ENCODE measurements at regions not wholly inside any gene's neighbourhood (a gene's known extent, or its start where the extent isn't known, plus 50 kb on each side); places are given as distances from the start of the nearest gene placed in this dataset.
"Not testable (repeated sequence)": the region's sequence is repeated elsewhere in the genome, so short reads cannot be mapped to it uniquely, and the experiment has no call there.

DNA sequence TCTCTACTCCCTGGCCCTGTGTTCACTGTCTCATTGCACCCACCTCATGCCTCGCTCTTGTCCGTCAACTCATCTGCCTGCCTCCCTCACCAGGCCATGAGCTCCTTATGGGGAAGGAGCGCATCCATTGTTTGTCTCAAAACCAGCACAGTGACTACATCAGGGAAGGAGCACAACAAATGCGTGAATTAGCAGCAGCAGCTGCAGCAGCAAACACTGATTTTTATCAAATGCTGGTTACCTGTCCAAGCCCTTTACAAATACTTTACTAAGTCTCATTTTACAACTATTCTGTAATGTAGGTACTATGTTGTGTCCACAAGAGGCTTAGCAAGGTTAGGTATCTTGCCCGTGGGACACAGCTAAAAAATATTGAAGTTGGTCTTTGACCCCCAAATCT, 85.9 kb upstream of the PLET1 start:
- DNase-seq (ENCODE audit: low spot score in 2 of 2) (no peak), ATAC-seq (no peak)
- Mint-ChIP-seq H3K27ac (no peak overlapping the region), H3K9me3 (no peaks in the 10 kb centered on the region), H3K36me3 (no peaks in the 10 kb centered on the region)

DNA sequence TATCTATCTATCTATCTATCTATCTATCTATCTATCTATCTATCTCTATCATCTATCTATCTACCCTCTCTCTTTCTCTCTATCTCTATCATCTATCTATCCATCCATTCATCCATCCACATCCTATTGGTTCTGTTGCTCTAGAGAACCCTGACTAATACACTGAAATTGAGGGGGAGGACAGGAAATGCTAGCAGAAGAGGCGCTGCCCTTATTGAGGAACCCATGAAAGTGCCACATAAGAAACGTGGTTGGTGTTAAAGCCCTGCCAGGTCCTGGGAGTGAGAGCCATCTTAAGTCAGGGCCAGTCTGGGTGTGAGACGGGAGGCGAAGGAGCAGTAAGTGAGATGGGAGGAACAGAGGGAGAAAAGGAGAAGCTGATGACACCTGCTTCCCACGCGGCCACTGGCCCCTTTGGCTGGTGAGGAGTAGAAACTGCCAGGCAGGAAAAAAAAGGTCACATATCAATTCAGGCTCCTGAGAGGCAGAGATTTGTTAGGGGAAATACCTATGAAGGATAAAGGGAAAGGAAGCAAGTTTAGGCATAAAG, 87.9 kb upstream of the PLET1 start:
- Mint-ChIP-seq H3K27ac (peak overlapping the region in 1 of 2 donors; percentile 65), H3K36me3 (no peaks in the 10 kb centered on the region), H3K9me3 (no peaks in the 10 kb centered on the region)
- ATAC-seq (no peak), DNase-seq (ENCODE audit: low spot score in 2 of 2) (no peak)

DNA sequence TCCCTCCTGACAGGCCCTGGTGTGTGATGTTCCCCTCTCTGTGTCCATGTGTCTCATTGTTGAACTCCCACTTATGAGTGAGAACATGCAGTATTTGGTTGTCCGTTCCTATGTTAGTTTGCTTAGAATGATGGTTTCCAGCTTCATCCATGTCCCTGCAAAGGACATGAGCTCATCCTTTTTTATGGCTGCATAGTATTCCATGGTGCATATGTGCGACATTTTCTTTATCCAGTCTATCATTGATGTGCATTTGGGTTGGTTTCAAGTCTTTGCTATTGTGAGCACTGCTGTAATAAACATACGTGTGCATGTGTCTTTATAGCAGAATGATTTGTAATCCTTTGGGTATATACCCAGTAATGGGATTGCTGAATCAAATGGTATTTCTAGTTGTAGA, 90.8 kb upstream of the PLET1 start:
- H3K36me3 Mint-ChIP-seq; H3K9me3 Mint-ChIP-seq; DNase-seq (ENCODE audit: low spot score in 2 of 2); H3K27ac Mint-ChIP-seq; ATAC-seq: not testable (repeated sequence)

DNA sequence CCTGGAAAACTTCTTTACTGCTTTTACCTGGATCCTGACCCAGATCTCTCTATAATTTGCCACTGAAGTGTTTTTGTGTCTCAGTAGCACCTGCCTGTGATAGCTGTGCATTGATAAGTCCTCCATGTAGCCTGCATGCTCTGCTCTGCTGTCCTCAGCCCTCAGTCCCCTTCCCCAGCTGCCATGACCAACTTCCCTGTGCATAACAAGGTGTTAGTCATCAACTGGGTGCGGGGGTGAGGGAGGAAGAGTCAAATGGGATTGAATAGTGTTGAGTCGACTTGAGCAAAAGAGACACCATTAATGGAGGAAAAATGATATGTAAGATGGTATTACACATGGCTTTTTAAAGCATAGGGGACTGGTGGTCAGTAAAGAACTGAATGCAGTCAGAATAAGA, 92.2 kb upstream of the PLET1 start:
- Mint-ChIP-seq H3K36me3 (peaks cover 0 to 6% of the 10 kb centered on the region in 2 donors), H3K9me3 (peaks cover 0 to 8% of the 10 kb centered on the region in 2 donors), H3K27ac (no peak overlapping the region)
- DNase-seq (ENCODE audit: low spot score in 2 of 2), result no peak
- ATAC-seq, result no peak

DNA sequence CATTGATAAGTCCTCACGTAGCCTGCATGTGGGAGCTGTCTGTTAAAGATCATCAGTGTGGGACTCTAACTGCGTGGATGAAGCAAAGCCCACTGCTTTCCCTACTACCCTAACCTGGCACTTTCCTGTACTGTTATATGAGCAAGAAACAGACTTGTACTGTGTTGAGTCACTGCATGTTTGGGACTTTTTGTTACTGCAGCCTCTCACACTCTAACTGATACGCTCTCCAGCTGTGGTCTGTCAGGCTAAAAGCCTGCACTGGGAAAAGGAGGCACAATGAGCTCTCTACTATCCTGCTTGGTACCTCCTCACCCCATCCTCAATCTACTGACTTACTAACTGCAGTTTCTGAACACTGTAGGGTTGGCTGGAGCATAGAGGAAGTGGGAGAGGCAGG, 93.7 kb upstream of the PLET1 start:
- Mint-ChIP-seq H3K9me3 (peaks cover 0 to 8% of the 10 kb centered on the region in 2 donors), H3K36me3 (peaks cover 0 to 6% of the 10 kb centered on the region in 2 donors), H3K27ac (no peak overlapping the region)
- peak in 1 of 2 donors; percentile 14 for ATAC-seq
- DNase-seq (ENCODE audit: low spot score in 2 of 2), result no peak

DNA sequence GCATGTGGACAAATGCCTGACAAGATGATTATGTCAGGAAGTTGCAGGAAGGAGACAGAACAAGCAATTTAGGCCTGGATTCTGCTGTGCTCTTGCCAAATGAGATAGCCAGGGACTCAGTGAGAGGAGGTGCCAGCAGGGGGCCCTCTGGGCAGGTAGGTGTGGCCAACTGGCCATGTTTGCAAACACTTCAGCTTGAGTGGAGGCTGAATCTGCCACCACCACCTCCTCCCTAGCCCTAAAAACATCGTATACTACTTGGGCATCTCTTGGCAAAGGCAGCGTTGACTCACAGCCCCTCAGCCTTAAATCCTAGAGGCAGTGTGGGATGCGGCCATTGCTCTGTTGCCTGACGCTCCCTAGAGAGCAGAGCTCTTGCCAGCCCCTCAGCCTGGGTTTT, 95.1 kb upstream of the PLET1 start:
- DNase-seq (ENCODE audit: low spot score in 2 of 2), result no peak
- Mint-ChIP-seq H3K36me3 (peaks cover 0 to 6% of the 10 kb centered on the region in 2 donors), H3K9me3 (peaks cover 0 to 8% of the 10 kb centered on the region in 2 donors), H3K27ac (no peak overlapping the region)
- ATAC-seq, result no peak

DNA sequence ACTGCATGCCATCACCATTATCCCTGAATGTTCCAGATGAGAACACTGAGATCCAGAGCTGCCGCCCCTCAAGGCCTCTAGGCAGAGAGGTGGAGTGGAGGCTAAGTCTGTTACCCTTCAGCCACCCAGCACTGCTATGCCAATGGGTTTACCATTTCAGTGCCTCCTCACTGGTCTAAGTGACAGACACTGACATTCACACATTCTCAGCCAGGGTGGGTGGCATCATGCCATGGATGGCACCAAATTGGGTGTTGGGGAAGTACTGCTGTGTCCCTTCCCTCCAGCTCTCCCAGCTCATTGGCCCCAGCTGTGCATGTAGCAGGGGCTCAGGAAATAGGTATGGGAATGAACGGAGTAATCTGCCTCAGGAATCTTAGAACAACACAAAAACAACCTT, 96.8 kb upstream of the PLET1 start:
- Mint-ChIP-seq H3K36me3 (peaks cover 0 to 6% of the 10 kb centered on the region in 2 donors), H3K27ac (no peak overlapping the region), H3K9me3 (peaks cover 0 to 8% of the 10 kb centered on the region in 2 donors)
- ATAC-seq (no peak), DNase-seq (ENCODE audit: low spot score in 2 of 2) (no peak)

DNA sequence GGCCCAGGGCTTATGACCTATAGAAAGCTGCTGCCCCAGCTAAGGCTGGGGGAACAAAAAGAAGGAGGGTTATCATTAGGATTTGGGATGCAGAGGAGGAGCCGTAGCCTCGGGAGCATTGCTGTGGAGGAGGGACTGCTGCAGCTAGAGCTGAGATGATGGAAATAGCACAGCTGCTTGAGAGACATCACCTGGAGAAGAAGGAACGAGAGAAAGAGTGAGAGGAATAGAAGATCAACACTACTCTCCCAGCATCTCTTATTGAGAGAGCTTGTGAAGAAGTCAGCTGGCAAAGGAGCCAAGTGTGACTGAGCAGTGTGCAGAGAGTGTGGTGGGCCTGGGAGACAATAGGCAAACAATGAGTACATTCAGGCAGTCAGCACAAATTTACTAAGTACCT, 100.7 kb upstream of the PLET1 start:
- Mint-ChIP-seq H3K9me3 (no peaks in the 10 kb centered on the region), H3K36me3 (no peaks in the 10 kb centered on the region), H3K27ac (peak overlapping the region in 1 of 2 donors; percentile 70)
- no peak for DNase-seq (ENCODE audit: low spot score in 2 of 2)
- no peak for ATAC-seq

DNA sequence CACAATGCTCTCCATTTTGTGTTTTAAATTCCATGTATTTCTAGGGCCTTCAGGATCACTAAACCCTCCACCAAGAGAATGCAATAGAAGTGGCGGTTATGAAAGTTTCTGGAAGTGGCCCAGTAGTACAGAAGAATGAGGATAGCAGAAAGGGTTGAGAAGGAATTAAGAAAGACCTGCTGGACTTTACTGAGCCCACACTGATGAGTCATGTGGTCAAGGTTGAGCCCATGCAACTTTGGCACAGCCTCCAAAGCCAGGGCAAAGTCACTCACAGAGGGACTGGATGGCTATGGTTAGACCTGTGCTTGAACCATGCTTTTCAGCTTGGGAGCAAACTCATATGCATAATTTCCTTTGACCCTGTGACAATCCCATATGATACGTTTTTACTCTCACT, 102.9 kb upstream of the PLET1 start:
- no peaks in the 10 kb centered on the region for H3K9me3 Mint-ChIP-seq
- no peak for DNase-seq (ENCODE audit: low spot score in 2 of 2)
- ATAC-seq, result no peak
- no peak overlapping the region for H3K27ac Mint-ChIP-seq
- H3K36me3 Mint-ChIP-seq, result no peaks in the 10 kb centered on the region

DNA sequence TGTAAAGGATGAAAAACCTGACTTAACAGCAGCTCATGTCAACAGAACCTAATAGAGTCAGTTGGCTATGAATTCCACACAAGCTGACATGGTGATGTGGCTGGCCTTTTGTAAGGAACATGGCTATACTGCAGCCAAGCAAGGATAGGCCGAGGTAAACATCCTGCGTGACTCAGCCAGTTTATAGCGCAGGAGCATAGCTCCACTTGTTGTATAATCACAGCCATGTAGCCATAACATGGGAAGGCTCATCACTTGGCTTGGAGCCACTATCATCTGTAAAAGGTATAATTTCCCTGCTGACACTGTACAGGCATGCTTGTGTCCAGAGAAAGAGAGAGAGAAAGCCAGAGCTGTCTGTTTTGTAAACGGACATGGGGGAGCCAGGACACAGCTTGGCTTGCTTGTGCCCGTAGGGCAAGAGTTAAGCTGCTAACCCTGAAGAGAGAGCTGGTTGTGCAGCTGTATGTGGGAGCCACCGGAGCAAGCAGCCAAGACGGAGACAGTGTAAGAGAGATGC, 104.4 kb upstream of the PLET1 start:
- ATAC-seq (no peak), DNase-seq (ENCODE audit: low spot score in 2 of 2) (no peak)
- Mint-ChIP-seq H3K9me3 (no peaks in the 10 kb centered on the region), H3K27ac (peak overlapping the region in 1 of 2 donors; percentile 33), H3K36me3 (no peaks in the 10 kb centered on the region)

DNA sequence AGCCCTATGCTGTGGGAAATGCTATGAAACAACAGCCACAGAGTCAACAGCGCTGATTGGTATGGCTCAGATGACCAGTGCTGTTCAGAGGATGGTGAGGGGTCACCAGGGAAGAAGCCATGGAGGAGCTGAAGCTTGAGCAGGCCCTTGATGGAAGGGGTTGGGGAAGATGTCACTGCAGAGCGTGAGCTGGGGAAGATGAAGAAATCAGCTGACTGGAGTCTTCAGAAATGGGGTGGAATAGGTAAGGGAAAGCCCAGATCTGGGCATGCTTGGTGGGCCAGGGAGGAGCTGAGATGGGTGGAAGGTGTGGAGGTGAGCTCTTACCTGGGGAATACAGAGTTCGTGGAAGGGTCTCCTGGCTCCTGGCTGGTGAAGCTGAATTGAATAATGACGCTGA, 105.4 kb upstream of the PLET1 start:
- peak overlapping the region in 1 of 2 donors; percentile 9 for H3K27ac Mint-ChIP-seq
- no peaks in the 10 kb centered on the region for H3K9me3 Mint-ChIP-seq
- DNase-seq (ENCODE audit: low spot score in 2 of 2), result no peak
- H3K36me3 Mint-ChIP-seq, result no peaks in the 10 kb centered on the region
- ATAC-seq, result no peak

DNA sequence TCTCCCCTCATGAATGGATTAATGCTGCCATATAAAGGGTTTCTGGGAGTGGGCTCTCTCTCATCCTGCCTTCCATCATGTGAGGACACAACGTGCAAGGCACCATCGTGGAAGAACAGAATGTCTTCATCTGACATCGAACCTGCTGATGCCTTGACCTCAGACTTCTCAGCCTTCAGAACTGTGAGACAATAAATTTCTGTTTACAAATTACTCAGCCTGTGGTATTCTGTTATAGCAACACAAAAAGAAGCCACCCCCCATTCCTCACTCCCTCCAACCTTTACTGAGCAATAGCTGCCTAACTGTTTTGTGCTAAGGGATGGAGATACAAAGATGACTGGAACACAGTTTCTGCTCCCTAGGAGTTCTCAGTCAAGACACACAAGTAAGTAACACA, 106.1 kb upstream of the PLET1 start:
- Mint-ChIP-seq H3K27ac (no peak overlapping the region), H3K9me3 (no peaks in the 10 kb centered on the region), H3K36me3 (no peaks in the 10 kb centered on the region)
- DNase-seq (ENCODE audit: low spot score in 2 of 2) (no peak), ATAC-seq (peak in 1 of 2 donors; percentile 67)

DNA sequence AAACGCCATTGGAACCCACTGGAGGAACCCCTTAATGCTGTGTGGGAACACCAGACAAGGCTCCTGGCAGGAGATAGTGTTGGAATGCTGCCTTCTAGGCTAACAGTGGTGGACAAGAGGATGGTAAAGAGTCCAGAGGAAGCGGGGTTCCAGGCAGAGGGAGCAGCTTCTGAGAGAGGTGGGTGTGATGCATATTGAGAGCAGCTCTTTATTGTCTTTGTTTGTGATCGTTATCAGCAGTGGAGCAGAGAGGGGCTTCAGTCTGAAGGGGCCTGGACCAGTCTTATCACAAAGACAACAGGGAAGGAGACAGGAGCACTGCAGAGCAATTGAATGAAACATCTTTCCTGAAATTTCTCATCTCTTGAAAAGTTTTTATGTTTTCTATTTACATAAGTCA, 106.8 kb upstream of the PLET1 start:
- DNase-seq (ENCODE audit: low spot score in 2 of 2) (no peak), ATAC-seq (no peak)
- no peak overlapping the region for H3K27ac Mint-ChIP-seq
- H3K9me3 Mint-ChIP-seq, result no peaks in the 10 kb centered on the region
- H3K36me3 Mint-ChIP-seq, result no peaks in the 10 kb centered on the region

DNA sequence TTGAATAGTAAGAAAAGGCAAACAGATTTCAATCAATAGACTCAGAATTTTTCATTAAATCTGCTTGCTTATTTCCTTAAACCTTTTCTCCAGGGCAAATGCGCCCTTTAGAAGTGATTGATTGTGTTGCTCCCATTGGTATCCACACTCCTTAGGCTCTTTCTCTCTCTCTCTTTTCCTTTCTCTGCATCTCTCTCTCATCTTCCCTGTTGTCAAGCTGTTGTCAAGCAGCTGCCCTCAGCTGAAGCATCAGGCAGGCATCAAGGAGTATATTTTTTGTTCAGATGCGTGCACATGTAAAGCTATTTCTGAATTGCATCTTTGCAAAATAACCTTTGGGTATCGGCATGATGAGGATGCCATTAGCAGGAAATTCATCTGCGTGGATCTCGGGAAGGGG, 107.2 kb upstream of the PLET1 start:
- Mint-ChIP-seq H3K27ac (no peak overlapping the region), H3K9me3 (no peaks in the 10 kb centered on the region), H3K36me3 (no peaks in the 10 kb centered on the region)
- DNase-seq (ENCODE audit: low spot score in 2 of 2) (no peak), ATAC-seq (no peak)

DNA sequence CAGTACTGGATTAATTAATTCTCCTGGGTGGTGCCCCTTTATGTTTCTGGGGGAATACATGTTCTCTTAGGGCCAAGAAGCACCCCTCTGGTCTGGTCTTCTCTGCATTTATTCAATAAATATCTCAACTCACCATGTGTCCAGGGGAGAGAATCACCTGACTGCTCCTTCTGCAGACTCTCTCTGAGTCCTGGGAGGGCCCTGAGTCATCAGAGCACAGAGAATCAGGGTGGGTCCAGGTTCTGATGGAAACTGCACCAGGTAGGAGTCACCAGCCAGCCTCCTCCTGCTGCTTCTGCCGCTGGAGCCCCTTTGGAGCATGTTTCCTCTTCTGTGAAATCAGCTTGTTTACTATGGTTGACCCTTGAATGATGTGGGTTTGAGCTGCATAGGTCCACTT, 107.7 kb upstream of the PLET1 start:
- no peak for ATAC-seq
- no peaks in the 10 kb centered on the region for H3K9me3 Mint-ChIP-seq
- DNase-seq (ENCODE audit: low spot score in 2 of 2), result no peak
- H3K36me3 Mint-ChIP-seq, result no peaks in the 10 kb centered on the region
- no peak overlapping the region for H3K27ac Mint-ChIP-seq

DNA sequence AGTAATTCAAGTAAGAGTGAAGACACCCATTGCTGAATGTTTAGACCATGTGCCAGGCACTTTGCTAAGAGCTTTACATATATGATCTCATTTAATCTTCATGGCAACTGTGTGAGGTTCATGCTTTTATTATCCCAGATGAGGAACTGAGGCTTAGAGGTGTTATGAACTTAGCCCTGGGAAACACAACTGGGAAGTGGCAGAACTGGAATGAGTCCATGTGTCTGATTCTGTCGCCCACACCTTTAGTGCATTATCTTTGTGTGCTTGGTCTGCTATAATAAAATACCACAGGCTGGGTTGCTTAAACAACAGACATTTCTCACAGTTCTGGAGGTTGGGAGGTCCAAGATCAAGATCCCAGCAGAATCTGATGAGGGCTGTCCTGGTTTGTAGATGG, 108.7 kb upstream of the PLET1 start:
- no peaks in the 10 kb centered on the region for H3K36me3 Mint-ChIP-seq
- H3K9me3 Mint-ChIP-seq, result no peaks in the 10 kb centered on the region
- DNase-seq (ENCODE audit: low spot score in 2 of 2), result no peak
- H3K27ac Mint-ChIP-seq, result no peak overlapping the region
- no peak for ATAC-seq

DNA sequence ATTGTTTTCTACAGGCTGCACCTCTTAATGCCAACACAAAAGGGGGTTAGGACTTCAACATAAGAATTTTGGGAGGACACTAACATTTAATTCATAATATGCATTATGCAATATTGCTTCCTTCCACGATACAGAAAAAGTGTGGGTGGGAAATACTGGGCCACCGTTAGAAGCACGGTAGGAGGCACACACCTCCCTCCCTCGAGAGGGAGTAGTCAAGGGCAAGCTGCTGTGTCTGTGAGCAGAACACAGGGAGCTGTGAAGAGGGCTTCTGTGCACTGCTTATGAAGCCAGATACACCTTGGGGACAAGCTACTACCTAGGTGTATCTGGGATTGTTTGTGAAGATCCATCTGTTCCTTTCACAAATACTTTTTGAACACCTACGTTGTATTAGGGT, 109.3 kb upstream of the PLET1 start:
- H3K27ac Mint-ChIP-seq, result no peak overlapping the region
- H3K36me3 Mint-ChIP-seq, result no peaks in the 10 kb centered on the region
- ATAC-seq, result no peak
- no peaks in the 10 kb centered on the region for H3K9me3 Mint-ChIP-seq
- DNase-seq (ENCODE audit: low spot score in 2 of 2), result no peak

DNA sequence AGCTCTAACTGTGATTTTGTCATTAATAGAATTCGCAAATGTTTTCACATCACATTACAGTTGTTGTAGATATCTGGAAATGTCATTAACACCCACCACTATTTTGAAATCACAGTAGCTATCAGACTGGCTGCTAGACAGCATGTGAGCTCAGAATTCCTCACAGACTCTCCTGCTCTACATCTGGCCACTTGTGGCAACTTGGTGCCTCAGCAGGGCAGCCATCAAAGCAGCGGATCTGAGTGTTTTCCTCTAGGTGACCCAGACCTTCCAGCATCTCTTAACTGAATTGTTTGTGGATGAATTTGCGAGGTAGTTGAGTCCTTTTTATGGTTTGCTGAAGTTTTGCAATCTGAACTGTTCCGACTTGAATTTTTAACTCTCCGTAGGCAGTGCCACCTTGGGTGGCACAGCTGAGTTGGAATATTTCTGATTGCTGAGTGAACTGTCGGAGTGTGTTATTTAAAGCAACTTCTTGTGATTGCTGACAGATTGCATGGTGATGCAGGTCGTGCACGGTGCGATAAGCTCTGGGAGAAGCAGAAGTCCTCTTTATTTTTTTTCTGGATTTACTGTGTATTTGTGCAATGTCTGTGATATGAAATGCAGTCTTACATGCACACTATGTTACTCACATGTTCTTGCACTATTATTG, 114.0 kb upstream of the PLET1 start:
- no peak overlapping the region for H3K27ac Mint-ChIP-seq
- ATAC-seq (no peak), DNase-seq (ENCODE audit: low spot score in 2 of 2) (no peak)
- H3K36me3 Mint-ChIP-seq, result no peaks in the 10 kb centered on the region
- no peaks in the 10 kb centered on the region for H3K9me3 Mint-ChIP-seq

Measured in activated naive CD4-positive, alpha-beta T cell treated with anti-CD3 and anti-CD28 coated beads, Interleukin-2, amount 50 U/mL, for 72 hours (primary cell).